Adrenal gland (tissue), 9 donors: ENCODE measurements at regions not wholly inside any gene's neighbourhood (a gene's known extent, or its start where the extent isn't known, plus 50 kb on each side); places are given as distances from the start of the nearest gene placed in this dataset.

Source experiments
- DNase-seq, 7 donors: peaks; one replicate each; pipeline ENCODE4 v3.0.0-alpha.2; 2019 to 2020
- H3K27ac ChIP-seq, 5 donors: fragments of 200-600 bp; sonication (generic) in 4 of 5; 1 replicate in 3 of 5; 2 replicates in 2 of 5; pipeline versions ENCODE4 v1.5.1 to v1.8.0; 2016 to 2020; ENCODE audit warnings: mild to moderate bottlenecking in 1 of 5
- H3K27me3 ChIP-seq: fragments of 200-600 bp; 2 replicates; pipeline ENCODE4 v1.8.0; 2021
- H3K36me3 ChIP-seq, 2 donors: fragments of 200-600 bp; replicated peaks in 1 of 2; 1 replicate in 1 of 2; 2 replicates in 1 of 2; pipeline versions ENCODE4 v1.5.1 to v1.8.0; 2018 to 2022
- H3K4me1 ChIP-seq, 2 donors: fragments of 200-600 bp; replicated peaks in 1 of 2; 1 replicate in 1 of 2; 2 replicates in 1 of 2; pipeline versions ENCODE4 v1.5.1 to v1.8.0; 2018 to 2021
- H3K4me3 ChIP-seq, 4 donors: fragments of 200-600 bp; sonication (generic) in 3 of 4; one replicate each; pipeline ENCODE4 v1.5.1; 2016 to 2018
- H3K9me3 ChIP-seq, 3 donors: fragments of 200-600 bp; sonication (generic) in 1 of 3; replicated peaks in 1 of 3; 1 replicate in 2 of 3; 2 replicates in 1 of 3; pipeline versions ENCODE4 v1.5.1 to v1.8.0; 2016 to 2021
- CTCF ChIP-seq, 6 experiments: fragments of 450-650 bp in 4 of 6; fragments of 200-600 bp in 2 of 6; sonication (generic) in 1 of 6; IDR thresholded peaks; 1 replicate in 5 of 6; 2 replicates in 1 of 6; pipeline versions ENCODE4 v1.5.1 to v1.8.0; 2016 to 2021; ENCODE audit warnings: antibody characterized with exemption in 6 of 6, mild to moderate bottlenecking in 2 of 6, moderate library complexity in 1 of 6
- POLR2A ChIP-seq, 2 donors: fragments of 450-650 bp; IDR thresholded peaks; one replicate each; pipeline ENCODE4 v1.6.1; 2017; ENCODE audit warnings: antibody characterized with exemption in 2 of 2, mild to moderate bottlenecking in 2 of 2, moderate library complexity in 1 of 2
- whole genome bisulfite sequencing, 4 donors: extraction: QIAGEN DNeasy Blood & Tissue Kit in 2 of 4; methylation state at CpG; one replicate each; pipeline versions ENCODE4 v1.1.5 to v1.1.7; 2013 to 2017; 5-methylcytosine and 5-hydroxymethylcytosine counted together
- intact Hi-C, 2 donors: fragments of 100-400 bp; cut with DNase I; formaldehyde crosslinking; loops; one replicate each; pipeline versions ENCODE4 v1.14.1 to v1.15.0; 2022 to 2023
- donor health status: healthy with polysubstance abuse.
- donor health status: Bipolar disorder and iron deficiency.
- donor health status: DM: yes; HTN: yes; CAD: no.
- donor health status: DM: no; HTN: no; CAD: no.
- donor health status: DM: no; HTN: no; CAD: no.

GRCh38 chr5:92374859-92375258 is 991.7 kb upstream of the ARRDC3 start:
- H3K27ac ChIP-seq: no peak overlapping the region
- no peaks in the 10 kb centered on the region for H3K27me3 ChIP-seq
- H3K36me3 ChIP-seq: no peaks in the 10 kb centered on the region
- H3K9me3 ChIP-seq: no peaks in the 10 kb centered on the region
- 94 to 96% (median 94%) methylated on average over 18 to 20 of the region's 20 CpGs; no CpG with 5 or more reads in 1 of the 4 donors for WGBS, 4 donors
- TF ChIP-seq POLR2A (IDR thresholded peaks at IDR 0.05) (no peak), CTCF (IDR thresholded peaks at IDR 0.05) (no peak)
- DNase-seq: no peak
- intact Hi-C loops: no loop called here
- H3K4me1 ChIP-seq: no peaks in the 10 kb centered on the region
- H3K4me3 ChIP-seq: no peak overlapping the region

DNA sequence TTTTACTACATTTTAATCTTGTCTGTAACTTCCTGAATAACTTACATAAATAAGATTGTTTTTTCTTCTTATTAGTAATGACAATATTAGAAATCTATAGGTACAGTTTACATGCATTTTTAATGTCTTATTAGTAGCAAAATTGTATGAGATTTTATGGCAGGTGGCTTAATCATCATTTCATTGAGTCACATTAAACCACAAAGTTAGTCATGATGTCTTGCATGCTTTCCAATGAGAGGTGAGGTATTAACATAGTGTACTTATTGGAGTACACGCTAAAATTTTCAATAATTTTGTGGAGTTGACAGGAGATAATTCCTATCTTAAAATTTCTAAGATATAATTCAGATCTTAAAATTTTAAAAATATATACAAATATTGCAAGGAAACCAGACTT is 989.6 kb upstream of the ARRDC3 start:
- Histone ChIP-seq H3K4me3 (no peak overlapping the region), H3K27me3 (no peaks in the 10 kb centered on the region), H3K4me1 (no peaks in the 10 kb centered on the region), H3K9me3 (no peaks in the 10 kb centered on the region), H3K27ac (no peak overlapping the region), H3K36me3 (no peaks in the 10 kb centered on the region)
- no peak for DNase-seq
- intact Hi-C loops: no loop called here
- 90 to 93% (median 90%) methylated on average over 1 of the region's 1 CpG for WGBS, 4 donors
- TF ChIP-seq CTCF (IDR thresholded peaks at IDR 0.05) (no peak), POLR2A (IDR thresholded peaks at IDR 0.05) (no peak)

DNA sequence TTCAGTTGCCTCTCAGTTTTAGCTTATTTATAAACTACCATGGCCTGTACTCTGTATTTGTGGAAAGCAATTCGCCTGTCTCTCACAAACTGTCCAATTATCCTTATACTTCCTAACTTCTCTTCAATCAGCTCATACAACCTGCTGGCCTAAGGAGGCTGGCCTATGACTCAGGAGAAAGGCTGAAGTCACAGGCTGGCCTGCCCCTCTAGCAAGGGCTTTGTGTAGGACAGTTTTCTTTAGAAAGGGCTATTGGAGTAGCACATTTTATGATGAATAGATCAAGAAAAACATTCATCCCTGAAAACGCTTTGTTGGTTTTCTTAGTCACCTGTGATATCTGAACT is 988.7 kb upstream of the ARRDC3 start:
- 80 to 87% (median 83%) methylated on average over 2 of the region's 2 CpGs for WGBS, 4 donors
- Histone ChIP-seq H3K9me3 (no peaks in the 10 kb centered on the region), H3K4me3 (no peak overlapping the region), H3K4me1 (no peaks in the 10 kb centered on the region), H3K27me3 (no peaks in the 10 kb centered on the region), H3K27ac (no peak overlapping the region), H3K36me3 (no peaks in the 10 kb centered on the region)
- DNase-seq: no peak
- intact Hi-C loops: no loop called here
- TF ChIP-seq POLR2A (IDR thresholded peaks at IDR 0.05) (no peak), CTCF (IDR thresholded peaks at IDR 0.05) (no peak)

DNA sequence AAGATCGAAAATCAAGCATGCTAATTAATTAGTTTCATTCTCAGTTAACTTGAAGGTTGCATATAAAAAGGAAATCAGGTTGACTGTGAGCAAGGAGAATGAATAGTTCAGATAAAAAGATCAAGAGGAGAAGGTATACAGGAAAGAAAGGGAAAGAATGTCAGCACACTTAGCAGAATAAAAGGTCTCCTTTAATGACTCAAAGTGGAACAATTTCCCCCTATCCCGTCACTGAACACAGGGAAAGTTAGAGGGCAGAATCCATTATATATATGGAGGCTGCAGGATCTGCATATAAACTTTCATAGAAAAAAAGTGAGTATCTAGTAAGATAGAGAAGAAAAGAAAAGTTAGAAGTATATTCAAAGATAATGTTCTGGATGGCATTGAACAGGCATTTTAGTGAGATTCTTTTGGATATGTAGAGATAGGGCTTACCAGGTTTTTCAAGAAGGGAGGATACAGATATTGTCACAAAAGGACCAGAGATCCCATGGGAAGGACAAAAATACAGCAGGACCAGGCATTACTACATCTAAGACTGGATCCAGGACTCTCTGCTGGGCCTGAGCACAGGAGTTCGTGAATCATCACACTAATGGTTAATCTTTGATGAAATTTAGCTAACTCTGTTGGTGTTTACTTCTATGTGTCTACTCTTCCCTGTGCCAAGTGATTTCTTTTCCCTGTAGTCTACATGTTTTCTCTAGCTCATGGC is 988.2 kb upstream of the ARRDC3 start:
- Histone ChIP-seq H3K9me3 (no peaks in the 10 kb centered on the region), H3K27me3 (no peaks in the 10 kb centered on the region), H3K4me1 (no peaks in the 10 kb centered on the region), H3K4me3 (no peak overlapping the region), H3K27ac (no peak overlapping the region), H3K36me3 (no peaks in the 10 kb centered on the region)
- no peak for TF ChIP-seq CTCF (IDR thresholded peaks at IDR 0.05)
- TF ChIP-seq POLR2A (IDR thresholded peaks at IDR 0.05): no peak
- intact Hi-C loops: no loop called here
- 68 to 83% (median 79%) methylated on average over 3 of the region's 3 CpGs for WGBS, 4 donors
- DNase-seq: no peak
